GM18861 (cell line): ENCODE measurements at regions not wholly inside any gene's neighbourhood (a gene's known extent, or its start where the extent isn't known, plus 50 kb on each side); places are given as distances from the start of the nearest gene placed in this dataset.
"Not testable (repeated sequence)": the region's sequence is repeated elsewhere in the genome, so short reads cannot be mapped to it uniquely, and the experiment has no call there.

Experiments
- ATAC-seq: cut with Tn5 transposase; IDR thresholded peaks from one replicate; pipeline ENCODE4 v1.9.1; 2021; ENCODE audit not compliant: unreplicated experiment

DNA sequence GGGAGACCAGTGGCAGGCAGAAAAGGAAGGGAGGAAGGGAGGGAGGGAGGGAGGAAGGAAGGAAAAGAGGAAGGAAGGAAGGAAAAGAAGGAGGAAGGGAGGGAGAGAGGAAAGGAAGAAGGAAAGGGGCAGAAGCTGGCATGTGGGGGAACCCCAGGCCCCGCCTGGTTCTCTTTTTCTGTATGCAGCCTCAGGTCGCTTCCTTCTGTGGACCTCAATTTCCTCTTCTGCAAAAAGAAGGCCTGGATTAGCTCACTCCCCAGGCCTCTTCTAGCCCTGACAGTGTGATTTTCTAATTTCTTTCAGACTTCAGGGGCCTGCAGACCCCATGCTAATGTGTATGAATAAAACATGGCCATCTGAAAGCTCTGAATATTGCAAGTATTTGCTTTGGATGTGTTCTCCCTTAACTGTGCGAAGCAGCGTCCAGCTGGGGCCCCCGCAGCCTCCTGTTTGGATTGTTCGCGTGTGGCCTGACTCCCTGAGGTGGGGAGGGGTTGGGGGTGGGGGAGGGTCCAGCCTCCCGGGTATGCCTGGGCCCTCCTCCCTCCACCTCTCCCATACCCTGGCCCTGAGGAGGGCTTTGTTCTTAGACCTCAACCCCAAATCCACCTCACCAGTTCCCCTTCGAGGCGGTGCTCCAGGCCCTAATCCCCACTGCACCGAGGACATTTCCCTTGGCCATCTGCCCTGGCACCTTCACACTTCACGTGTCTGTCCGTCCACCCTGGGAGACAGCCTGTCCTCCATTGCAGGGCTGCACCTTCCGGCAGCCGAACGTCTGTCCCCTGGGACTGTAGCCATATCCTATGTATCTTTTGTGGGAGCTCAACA, 199.9 kb upstream of the ATP6AP2 start:
- ATAC-seq = no peak

DNA sequence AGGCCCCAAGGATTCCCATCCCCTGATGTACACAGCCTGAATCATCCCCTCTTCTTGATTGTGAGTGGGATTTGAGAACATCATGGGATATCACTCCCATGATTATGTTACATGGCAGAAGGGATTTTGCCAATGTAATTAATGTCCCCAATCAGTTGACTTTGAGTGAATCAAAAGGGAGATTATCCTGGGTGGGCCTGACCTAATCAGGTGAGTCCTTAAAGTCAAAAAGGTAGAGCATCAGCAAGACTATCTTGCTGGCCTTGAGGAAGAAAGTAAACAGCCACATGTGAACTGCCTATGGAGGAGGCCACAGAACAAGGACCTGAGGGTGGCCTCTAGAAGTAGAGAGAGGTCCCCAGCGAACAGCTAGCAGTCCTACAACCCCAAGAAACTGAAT, 203.1 kb upstream of the ATP6AP2 start:
- ATAC-seq = no peak

DNA sequence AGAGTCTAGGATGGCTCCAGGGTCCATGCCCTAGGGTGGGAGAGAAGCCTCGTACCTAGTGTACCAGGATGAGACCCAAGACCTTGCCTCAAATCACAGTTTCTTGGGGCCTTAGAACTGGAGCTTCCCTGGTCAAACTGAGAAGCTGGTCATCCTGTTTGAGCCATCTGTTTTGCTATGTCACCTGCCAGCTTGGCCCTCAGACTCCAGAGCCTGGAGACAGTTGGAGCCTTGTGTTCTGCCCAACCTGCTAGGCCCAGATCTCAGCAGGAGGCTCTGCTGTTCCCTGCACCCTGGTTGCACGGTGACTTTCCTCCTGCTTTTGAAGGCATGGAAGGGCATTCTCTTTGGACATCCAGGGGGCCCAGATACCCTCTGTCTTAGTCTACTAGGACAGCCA, 206.3 kb upstream of the ATP6AP2 start:
- no peak for ATAC-seq

DNA sequence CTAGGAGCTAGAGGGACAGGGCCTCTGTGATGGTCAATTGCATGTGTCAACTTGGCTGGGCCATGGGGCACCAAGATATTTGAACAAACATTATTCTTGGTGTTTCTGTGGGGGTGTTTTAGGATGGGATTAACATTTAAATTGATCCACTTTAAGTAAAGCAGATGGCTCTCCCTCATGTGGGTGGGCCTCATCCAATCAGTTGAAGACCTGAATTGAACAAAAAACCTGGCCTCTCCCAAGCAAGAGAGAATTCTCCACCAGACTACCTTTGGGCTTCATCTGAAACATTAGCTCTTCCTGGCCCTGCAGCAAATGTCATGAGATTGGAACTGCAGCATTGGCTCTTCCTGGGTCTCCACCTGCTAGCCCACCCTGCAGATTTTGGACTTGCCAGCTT, 207.1 kb upstream of the ATP6AP2 start:
- no peak for ATAC-seq

DNA sequence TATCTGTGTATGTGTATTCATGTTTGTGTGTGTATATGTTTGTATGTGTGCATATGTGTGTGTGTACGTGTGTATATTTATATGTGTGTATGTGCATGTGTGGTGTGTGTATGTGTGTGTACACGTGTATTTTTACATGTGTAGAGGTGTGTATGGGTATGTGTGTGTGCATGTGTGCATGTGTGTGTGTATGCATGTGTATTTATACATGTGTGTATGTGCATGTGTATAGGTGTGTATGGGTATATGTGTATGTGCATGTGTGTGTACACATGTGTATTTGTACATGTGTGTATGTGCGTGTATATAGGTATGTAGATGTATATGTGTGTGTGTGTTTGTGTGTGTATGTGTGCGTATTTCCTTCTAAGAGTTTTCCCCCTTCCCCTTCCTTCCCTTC, 207.7 kb upstream of the ATP6AP2 start:
- ATAC-seq = no peak

DNA sequence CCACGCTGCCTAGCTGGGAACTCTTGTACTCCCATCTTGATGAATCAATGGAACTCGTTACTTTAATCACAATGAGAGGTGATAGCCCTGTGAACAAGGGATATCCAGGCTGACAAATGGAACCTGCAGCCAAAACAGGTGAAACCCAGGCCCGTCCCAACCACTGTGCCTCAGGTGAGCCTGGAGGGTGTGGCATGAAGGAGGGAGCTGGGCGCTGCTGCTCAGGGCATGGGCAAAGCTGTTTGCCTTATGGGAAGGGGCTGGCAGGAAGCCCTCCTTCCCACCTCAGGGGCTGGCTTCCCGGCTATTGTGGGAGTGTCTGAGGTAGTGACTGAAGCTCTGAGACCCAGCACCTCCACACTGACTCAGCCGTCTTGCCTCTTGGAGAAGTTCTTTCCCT, 209.4 kb upstream of the ATP6AP2 start:
- ATAC-seq = no peak

DNA sequence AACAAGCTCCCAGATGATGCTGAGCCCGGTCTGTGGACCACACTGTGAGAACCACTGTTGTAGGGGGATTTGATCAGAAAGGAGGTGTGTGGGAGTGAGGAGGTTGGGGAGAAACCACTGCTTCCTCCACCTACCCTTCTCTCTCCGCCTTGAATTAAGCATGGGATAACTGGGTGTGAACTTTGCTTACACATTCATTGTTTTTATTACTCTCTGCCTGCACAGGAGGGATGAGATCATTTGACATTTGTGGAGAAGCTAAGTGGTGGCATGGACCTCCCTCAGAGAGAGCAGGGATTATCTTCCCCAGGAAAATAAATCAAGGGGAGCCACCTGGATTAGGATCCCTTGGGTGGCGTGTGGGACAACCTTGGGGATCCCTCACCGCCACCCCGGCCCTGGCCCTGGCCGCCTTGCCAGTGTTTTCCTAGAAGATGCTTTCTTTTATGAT, 212.1 kb upstream of the ATP6AP2 start:
- no peak for ATAC-seq

DNA sequence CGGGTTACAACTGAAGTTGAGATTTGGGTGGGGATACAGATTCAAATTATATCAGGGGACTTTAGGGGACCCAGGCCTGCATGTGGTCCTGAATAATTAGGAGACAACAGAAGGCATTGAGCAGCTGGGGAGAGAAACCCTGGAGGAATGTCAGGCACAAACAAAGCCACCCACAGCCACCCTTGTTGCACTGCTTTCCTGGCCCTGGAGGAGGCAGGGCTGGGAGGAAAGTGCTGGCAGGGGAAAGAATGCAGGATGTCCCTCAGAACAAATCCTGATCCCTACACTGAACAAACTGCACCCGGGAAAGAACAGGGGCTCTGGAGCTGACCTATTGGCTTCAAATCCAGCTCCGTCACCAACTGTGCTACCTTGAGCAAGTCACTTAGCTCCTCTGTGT, 214.1 kb upstream of the ATP6AP2 start:
- ATAC-seq = no peak

DNA sequence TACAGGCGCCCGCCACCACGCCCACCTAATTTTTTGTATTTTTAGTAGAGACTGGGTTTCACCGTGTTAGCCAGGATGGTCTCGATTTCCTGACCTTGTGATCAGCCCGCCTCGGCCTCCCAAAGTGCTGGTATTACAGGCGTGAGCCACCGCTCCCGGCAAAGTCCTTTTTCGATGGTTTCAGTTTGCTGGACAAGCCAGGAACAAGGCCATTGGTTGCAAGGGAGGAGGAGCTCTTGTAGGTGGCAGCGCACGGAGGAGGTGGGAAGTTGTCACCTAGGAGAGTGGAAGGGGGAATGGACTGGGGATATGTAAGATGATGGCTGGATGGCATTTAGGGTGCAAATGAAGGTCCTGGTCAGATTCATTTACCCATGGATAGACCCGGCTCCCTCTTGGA, 218.5 kb upstream of the ATP6AP2 start:
- ATAC-seq = not testable (repeated sequence)

DNA sequence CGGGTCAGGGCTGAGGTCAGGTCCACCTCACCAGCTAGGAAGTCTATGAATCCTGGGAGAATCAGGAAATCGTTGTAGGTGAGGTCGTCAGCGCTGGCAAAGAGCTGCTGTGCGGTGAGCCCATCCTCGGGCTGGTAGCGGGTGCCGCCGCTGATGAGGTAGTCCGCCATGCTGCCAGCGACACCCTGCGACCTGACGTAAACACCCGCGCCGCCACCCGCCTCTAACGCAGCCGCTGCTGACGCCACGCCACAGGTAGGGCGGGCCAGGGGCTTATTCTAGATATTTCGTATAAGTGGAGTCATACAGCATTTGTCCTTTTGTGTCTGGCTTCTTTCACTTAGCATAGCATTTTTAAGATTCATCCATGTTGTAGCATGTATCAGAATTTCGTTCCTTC, 220.2 kb upstream of the ATP6AP2 start:
- no peak for ATAC-seq

DNA sequence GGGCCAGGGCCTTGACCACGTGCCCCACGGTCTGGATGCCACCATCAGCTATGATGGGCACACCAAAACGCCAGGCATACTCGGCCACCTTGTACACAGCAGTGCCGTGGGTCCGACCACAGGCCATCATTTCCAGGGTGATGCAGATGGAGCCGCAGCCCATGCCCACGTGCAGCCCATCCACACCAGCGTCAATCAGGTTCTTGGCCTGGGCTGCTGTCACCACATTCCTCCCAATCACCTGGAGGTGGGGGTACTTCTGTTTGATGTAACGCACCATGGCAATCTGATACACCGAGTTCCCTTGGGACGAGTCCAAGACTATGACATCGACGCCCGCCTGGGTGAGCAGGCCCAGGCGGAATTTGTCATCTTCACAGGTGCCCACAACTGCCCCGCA, 221.2 kb upstream of the ATP6AP2 start:
- no peak for ATAC-seq

DNA sequence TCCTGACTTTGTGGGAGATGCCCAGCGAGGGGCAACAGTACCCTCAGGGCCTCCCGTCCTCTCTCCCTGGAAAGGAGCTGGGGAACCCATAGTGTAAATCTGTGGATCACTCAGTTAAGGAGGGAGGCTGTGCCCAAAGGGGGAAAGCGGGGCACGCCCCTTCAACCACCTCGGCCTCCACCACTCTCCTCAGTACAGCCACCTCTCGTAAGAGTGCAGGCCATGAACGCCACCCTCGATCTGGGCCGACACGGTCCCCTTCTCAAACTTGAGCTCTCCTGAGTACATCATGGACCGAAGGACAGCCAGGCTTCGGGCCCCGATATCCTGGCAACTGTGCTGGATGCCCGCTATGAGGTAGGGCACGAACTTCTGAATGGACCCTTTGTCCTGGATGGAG, 221.8 kb upstream of the ATP6AP2 start:
- ATAC-seq = no peak

DNA sequence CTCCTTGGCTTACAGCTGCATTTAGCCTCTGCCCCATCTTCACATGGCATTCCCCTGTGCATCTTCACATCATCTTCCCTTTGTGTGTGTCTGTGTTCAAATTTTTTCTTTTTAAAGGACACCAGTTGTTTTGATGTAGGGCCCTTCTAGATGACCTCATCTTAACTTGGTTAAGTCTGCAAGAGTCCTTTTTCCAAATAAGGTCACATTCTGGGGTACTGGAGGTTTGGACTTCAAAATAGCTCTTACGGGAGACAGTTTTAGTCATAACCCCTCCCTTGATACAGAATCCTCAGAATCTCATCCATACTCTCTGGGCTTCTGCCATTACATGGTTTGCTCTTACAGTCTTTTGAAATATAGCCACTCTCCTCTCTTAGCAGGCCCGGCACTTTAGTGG, 231.5 kb upstream of the ATP6AP2 start:
- no peak for ATAC-seq

DNA sequence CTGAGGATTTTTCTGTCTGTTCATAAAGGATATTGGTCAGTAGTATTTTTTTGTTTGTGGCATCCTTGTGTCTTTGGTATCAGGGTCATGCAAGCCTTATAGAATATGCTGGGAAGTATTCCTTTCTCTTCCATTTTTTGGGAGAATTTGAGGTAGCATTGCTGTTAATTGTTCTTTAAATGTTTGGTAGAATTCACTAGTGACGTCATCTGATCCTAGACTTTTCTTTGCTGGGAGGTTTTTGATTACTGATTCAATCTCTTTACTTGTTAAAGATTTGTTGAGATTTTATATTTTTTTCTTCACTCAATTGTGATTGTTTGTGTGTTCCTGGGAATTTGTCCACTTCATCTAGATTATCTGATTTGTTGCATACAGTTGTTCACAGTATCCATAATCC, 234.4 kb upstream of the ATP6AP2 start:
- ATAC-seq = no peak

DNA sequence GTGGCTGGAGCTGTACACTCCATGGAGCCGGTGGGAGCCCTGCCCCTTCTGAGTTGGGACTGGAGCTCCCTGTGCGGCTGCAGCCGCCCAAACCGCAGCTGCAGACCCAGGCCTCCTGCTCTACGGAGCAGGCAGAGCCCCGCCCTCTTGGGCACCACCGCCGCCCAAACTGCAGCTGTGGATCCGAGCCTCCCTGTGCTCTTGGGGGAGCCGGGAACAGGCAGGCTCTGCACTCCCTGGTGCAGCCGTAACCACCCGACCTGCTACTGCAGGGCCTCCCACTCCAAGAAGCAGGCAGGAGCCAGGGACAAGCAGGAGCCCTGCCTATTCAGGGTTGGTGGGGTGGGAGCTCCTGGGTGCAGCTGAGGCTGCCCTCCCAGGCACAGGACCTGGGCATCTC, 237.5 kb upstream of the ATP6AP2 start:
- no peak for ATAC-seq

DNA sequence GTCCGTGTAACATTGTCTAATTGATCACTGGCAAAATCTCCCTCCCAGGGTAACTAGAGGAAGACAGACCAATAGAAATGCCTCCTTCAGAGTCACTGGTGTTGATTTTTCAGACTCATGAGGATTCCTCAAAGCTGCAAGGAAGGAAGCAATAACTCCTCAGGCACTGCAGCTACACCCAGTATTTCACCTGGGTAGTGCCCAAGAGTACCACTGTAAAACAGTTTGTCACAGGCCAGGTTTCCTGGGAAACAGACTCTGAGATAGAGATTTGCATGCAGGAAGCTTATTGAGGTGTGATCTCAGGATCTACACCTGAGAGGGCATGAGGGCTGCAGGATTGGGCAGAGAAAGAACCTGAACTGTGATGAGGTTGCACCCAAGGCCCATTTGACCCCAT, 240.7 kb upstream of the ATP6AP2 start:
- no peak for ATAC-seq

DNA sequence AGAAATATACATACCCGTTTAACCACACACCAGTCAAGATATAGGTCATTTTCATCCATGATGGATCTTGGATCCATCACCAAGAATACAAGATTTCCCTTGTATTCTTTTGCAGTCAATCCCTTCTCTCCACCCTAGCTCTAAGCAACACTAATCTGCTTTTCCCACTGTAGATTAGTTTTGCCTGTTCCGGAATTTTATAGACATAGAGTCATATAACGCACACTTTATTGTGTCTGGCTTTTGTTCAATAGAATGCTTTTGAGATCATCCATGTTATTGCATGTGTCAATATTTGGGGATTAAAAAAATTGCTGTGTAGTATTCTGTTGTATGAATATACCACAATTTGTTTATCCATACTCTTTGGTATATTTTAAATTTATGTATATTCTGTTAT, 235.6 kb upstream of the BCOR start:
- ATAC-seq = no peak

DNA sequence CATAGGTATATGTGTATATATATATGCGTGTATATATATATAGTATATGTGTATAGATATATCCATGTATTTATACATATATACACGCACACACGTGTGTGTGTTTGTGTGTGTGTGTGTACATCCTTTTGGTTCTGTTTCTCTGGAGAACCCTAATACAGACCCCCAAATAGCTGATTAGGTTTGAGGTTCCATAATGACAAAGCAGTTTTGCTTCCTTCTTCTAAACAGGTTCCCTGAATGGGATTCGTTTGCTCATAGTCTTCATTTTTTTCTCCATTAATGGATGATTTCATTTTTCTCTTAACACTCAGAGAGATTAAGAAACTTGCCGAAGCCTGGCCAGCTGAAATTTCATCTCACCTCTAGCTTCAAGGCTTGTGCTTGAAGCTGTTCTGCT, 234.0 kb upstream of the BCOR start:
- ATAC-seq = no peak

DNA sequence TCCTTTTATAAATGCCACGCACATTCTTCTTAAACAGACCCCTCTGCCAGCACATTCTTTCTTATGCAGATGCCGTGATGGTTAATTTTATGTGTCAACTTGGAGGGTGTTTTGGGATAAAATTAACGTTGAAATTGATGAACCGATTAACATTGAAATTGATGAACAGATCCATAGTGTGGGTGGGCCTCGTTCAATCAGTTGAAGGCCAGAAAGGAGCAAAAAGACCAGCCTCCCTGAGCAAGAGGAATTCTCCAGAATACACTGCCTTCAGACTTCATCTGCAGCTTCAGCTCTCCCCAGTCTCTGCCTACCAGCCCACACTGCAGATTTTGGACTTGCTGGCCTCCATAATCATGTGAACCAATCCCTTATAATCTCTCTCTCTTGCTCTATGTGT, 233.6 kb upstream of the BCOR start:
- no peak for ATAC-seq

DNA sequence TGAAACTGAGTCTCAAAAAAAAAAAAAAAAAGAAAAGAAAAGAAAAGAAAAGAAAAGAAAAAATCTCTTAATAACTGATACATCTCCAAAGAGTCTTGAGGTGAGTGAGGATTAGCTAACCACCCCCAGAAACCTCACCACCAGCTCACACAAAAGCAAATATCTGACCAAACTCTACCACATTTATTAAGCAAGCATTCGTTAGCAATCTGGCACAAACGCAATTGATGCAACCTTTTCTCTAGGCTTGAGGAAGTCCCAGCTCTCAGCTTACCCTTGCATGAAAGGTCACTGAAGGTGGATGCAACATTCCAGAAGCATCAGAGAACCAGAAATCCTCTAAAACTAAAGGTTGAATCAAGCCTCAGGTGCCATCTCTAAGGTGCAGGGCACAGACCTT, 231.9 kb upstream of the BCOR start:
- no peak for ATAC-seq

DNA sequence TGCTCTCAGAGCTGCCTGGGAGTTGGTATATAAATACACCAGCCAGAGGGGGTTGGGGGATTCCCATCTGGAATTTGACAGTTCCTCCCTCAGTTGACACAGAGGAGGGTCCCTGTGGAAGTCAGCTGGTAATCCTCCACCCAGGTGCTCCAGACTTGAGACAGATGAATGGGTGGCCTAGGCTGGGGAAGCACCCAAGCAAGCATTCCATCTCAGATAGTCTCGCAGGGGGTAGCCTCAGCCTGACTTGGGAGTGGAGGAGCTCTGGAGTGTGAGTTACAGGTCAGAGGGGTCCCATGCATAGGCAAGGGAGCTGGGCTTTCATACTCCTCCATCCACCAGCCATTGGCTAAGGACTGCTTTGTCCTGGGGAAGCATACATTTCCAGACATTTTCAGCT, 229.3 kb upstream of the BCOR start:
- no peak for ATAC-seq

DNA sequence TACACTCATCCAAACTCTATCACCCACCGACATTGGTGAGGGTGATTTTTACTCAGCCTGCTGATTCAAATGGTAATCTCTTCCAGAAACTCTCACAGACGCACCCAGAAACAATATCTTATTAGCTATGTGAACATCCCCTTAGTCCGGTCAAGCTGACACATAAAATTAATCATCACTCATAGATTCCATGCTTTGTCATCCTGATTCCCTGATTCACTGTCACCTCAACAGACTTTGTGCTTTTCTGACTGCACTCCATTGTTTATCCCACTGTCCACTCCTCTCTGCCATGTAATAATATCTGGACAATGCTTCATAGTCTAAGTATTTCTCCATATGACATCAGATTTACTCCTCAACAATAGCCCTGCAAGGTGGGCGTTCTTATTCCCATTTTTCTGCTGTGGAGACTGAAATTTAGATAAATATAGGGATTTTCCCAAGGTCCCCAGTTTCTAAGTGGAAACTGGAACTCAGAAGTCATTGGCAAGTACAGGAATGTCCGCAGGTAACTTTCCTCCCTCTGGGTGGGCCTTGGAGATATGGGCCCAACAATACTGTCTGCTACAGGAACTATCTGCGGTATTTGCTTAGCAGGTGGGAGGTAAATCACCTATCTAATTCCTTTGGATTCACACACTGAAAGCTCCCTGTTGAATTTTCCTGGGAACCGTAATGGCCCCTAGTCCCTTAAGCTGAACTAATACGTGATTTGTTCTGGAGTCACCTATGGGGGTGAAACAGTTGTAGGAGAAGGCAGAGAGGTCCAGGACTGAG, 228.6 kb upstream of the BCOR start:
- ATAC-seq = no peak

DNA sequence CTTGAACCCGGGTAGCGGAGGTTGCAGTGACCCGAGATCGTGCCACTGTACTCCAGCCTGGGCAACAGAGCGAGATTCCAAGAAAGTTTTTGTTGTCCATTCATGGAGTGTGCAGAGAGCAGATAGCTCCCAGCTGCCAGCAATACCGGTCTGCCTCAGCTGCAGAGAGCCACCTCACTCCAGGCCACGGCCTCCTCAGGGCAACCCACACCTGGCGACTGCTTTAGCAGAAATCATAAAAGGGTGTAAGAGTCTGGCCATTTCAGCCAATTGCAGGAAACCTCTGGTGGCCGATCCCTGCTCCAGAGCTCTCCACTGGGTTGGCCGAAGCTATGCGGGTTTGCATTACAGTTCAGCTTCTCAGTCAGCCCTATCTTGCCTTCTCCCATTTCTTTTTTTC, 227.4 kb upstream of the BCOR start:
- ATAC-seq = no peak
